Frontal cortex (tissue), 1 donor: ENCODE measurements at regions not wholly inside any gene's neighbourhood (a gene's known extent, or its start where the extent isn't known, plus 50 kb on each side); places are given as distances from the start of the nearest gene placed in this dataset. TPM values are rescaled to one million over a fixed set of nuclear protein-coding genes. Genes with fewer than 3 reads are reported as not detected.

Experiments used
- small RNA-seq: library from RNA; depleted of rRNA; stranded (forward); fragments of <200 nt; gene quantifications from one replicate; pipeline ENCODE3, GENCODE V24; 2014

Small RNA genes in the stretch of these regions (small RNA-seq; reads per million reads assigned to genes)
- gene AL031183.1 (not detected), gene RF00012 (not detected), gene RF00088 (not detected), gene RN7SL93P (not detected), gene RNU1-57P (not detected), gene RNU6-1015P (not detected)
